HFFc6 (cell line): ENCODE measurements at regions not wholly inside any gene's neighbourhood (a gene's known extent, or its start where the extent isn't known, plus 50 kb on each side); places are given as distances from the start of the nearest gene placed in this dataset.

Experiments
- DNase-seq: peaks from one replicate; pipeline ENCODE4 v3.0.0-alpha.2; 2018
- H3K27ac Mint-ChIP-seq: 2 replicates; pipeline ENCODE4 v1.8.0; 2020; ENCODE audit warnings: mild to moderate bottlenecking, mixed read lengths
- H3K27me3 Mint-ChIP-seq: 2 replicates; pipeline ENCODE4 v1.8.0; 2021; ENCODE audit warnings: mild to moderate bottlenecking, moderate library complexity, mixed read lengths; ENCODE audit not compliant: insufficient read depth
- H3K36me3 Mint-ChIP-seq: 2 replicates; pipeline ENCODE4 v1.8.0; 2021; ENCODE audit warnings: low read depth, mixed read lengths
- H3K4me1 Mint-ChIP-seq: 2 replicates; pipeline ENCODE4 v1.8.0; 2020; ENCODE audit warnings: low read depth, mixed read lengths
- H3K4me3 Mint-ChIP-seq: 2 replicates; pipeline ENCODE4 v1.8.0; 2020; ENCODE audit warnings: mild to moderate bottlenecking, moderate library complexity, mixed read lengths
- H3K9me3 Mint-ChIP-seq: 2 replicates; pipeline ENCODE4 v1.8.0; 2020; ENCODE audit warnings: mild to moderate bottlenecking, mixed read lengths
- CTCF ChIP-seq: fragments of 200-600 bp; sonication (generic); IDR thresholded peaks from 2 replicates; pipeline ENCODE4 v1.5.0; 2021; ENCODE audit warnings: antibody characterized with exemption, mild to moderate bottlenecking

GRCh38 chr18:53629337-53629736, 595.1 kb downstream of the MBD2 start:
- no peak overlapping the region for H3K27ac Mint-ChIP-seq
- no peak for TF ChIP-seq CTCF
- no peaks in the 10 kb centered on the region for H3K4me1 Mint-ChIP-seq
- no peak overlapping the region for H3K4me3 Mint-ChIP-seq
- peaks cover 5% of the 10 kb centered on the region; the same call in 1 of the 2 replicates for H3K36me3 Mint-ChIP-seq
- DNase-seq = no peak
- H3K27me3 Mint-ChIP-seq = peaks cover 2% of the 10 kb centered on the region; the same call in 1 of the 2 replicates
- peaks cover 49% of the 10 kb centered on the region for H3K9me3 Mint-ChIP-seq

- Mint-ChIP-seq H3K27me3 (peaks cover 2% of the 10 kb centered on the region; the same call in 1 of the 2 replicates), H3K36me3 (peaks cover 7% of the 10 kb centered on the region; the same call in 1 of the 2 replicates)
These were observed 598.4 kb downstream of the MBD2 start for GRCh38 chr18:53625997-53626599.

GRCh38 chr18:53610957-53611356, 613.5 kb downstream of the MBD2 start:
- Mint-ChIP-seq H3K27ac (no peak overlapping the region), H3K4me3 (no peak overlapping the region), H3K9me3 (peaks cover 53% of the 10 kb centered on the region), H3K4me1 (no peaks in the 10 kb centered on the region), H3K36me3 (no peaks in the 10 kb centered on the region), H3K27me3 (no peaks in the 10 kb centered on the region)
- DNase-seq = no peak
- TF ChIP-seq CTCF = no peak

More at GRCh38 chr18:53625997-53626599, 598.4 kb downstream of the MBD2 start:
- H3K9me3 Mint-ChIP-seq = peaks cover 22% of the 10 kb centered on the region
- H3K27ac Mint-ChIP-seq = no peak overlapping the region
- DNase-seq = no peak
- H3K4me3 Mint-ChIP-seq = no peak overlapping the region
- no peak for TF ChIP-seq CTCF
- H3K4me1 Mint-ChIP-seq = no peaks in the 10 kb centered on the region

DNA sequence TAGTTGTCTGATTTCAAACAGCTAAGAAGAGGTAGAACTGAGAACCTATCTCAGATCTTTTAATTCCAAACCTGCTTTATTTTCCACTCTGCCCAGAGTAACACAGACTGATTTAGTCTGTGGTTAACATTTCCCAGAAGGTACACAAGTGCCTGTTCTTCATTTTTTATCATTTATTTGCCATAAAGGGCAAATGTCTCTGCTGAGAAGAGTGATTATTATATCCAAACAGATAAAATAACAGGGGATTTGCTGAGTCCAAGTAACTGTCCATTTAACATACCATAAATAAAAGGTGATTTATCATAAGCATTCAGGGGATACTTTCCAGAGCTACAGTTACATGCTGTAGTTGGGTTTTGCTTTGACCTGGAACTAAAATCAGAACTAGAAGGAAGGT, 617.7 kb downstream of the MBD2 start:
- Mint-ChIP-seq H3K9me3 (peaks cover 39% of the 10 kb centered on the region), H3K27me3 (no peaks in the 10 kb centered on the region), H3K4me3 (no peak overlapping the region), H3K4me1 (no peaks in the 10 kb centered on the region), H3K36me3 (no peaks in the 10 kb centered on the region; the same call in 1 of the 2 replicates), H3K27ac (no peak overlapping the region)
- no peak for DNase-seq
- no peak for TF ChIP-seq CTCF

DNA sequence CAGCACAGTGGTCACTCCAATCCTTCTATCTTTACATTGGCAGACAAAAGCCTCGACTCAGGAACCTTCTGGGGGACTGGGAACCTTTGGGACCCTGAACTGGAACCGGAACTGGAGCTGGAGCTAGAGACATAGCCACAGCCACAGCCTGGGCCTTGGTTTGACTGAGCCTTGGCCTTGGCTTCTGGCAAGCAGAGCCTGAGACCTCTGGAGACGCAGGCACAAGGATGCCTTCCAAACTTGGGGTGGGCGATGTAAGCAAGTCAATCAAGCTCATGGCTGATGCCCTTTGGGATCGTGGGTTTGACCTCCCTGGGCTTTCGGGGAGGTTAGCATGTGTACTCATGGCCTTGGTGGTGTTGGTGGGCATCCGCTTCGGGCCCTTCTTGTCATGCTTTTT, 619.3 kb downstream of the MBD2 start:
- no peak for TF ChIP-seq CTCF
- no peak for DNase-seq
- no peak overlapping the region for H3K4me3 Mint-ChIP-seq
- H3K27me3 Mint-ChIP-seq = no peaks in the 10 kb centered on the region
- peaks cover 27% of the 10 kb centered on the region for H3K9me3 Mint-ChIP-seq
- H3K4me1 Mint-ChIP-seq = no peaks in the 10 kb centered on the region
- H3K36me3 Mint-ChIP-seq = no peaks in the 10 kb centered on the region; the same call in 1 of the 2 replicates
- no peak overlapping the region for H3K27ac Mint-ChIP-seq
